HEK293T (cell line): ENCODE measurements at regions not wholly inside any gene's neighbourhood (a gene's known extent, or its start where the extent isn't known, plus 50 kb on each side); places are given as distances from the start of the nearest gene placed in this dataset.

ENCODE experiments used
- ARNT ChIP-seq: fragments of 450-650 bp; IDR thresholded peaks from 2 replicates; pipeline ENCODE4 v1.6.1; 2017; ENCODE audit warnings: mild to moderate bottlenecking
- BHLHE40 ChIP-seq: fragments of 450-650 bp; IDR thresholded peaks from 2 replicates; pipeline ENCODE4 v1.6.1; 2016; ENCODE audit warnings: mild to moderate bottlenecking, moderate library complexity, borderline replicate concordance
- CTBP1 ChIP-seq: fragments of 450-650 bp; IDR thresholded peaks from 2 replicates; pipeline ENCODE4 v1.6.1; 2016; ENCODE audit warnings: borderline replicate concordance
- ELF4 ChIP-seq: fragments of 450-650 bp; IDR thresholded peaks from 2 replicates; pipeline ENCODE4 v1.6.1; 2017; ENCODE audit warnings: antibody characterized with exemption
- FOXA1 ChIP-seq: fragments of 450-650 bp; IDR thresholded peaks from 2 replicates; pipeline ENCODE4 v1.6.1; 2016; ENCODE audit warnings: mild to moderate bottlenecking
- FOXK2 ChIP-seq: fragments of 450-650 bp; IDR thresholded peaks from 2 replicates; pipeline ENCODE4 v1.6.1; 2016; ENCODE audit warnings: mild to moderate bottlenecking
- L3MBTL2 ChIP-seq: fragments of 450-650 bp; conservative IDR thresholded peaks from 2 replicates; pipeline ENCODE4 v1.6.1; 2016; ENCODE audit warnings: mild to moderate bottlenecking
- LEF1 ChIP-seq: fragments of 450-650 bp; IDR thresholded peaks from 2 replicates; pipeline ENCODE4 v1.6.1; 2017; ENCODE audit warnings: mild to moderate bottlenecking, borderline replicate concordance
- NFRKB ChIP-seq: fragments of 450-650 bp; IDR thresholded peaks from 2 replicates; pipeline ENCODE4 v1.6.1; 2016; ENCODE audit warnings: mild to moderate bottlenecking, moderate library complexity
- PKNOX1 ChIP-seq: fragments of 450-650 bp; IDR thresholded peaks from 2 replicates; pipeline ENCODE4 v1.6.1; 2016
- SP1 ChIP-seq: fragments of 450-650 bp; IDR thresholded peaks from 2 replicates; pipeline ENCODE4 v1.6.1; 2017
- SUZ12 ChIP-seq: fragments of 450-650 bp; IDR thresholded peaks from 2 replicates; pipeline ENCODE4 v1.6.1; 2016; ENCODE audit warnings: mild to moderate bottlenecking
- TARDBP ChIP-seq: fragments of 450-650 bp; IDR thresholded peaks from 2 replicates; pipeline ENCODE4 v1.6.1; 2016
- ZNF384 ChIP-seq: fragments of 450-650 bp; IDR thresholded peaks from 2 replicates; pipeline ENCODE4 v1.6.1; 2016

- TF ChIP-seq TARDBP (no peak), NFRKB (no peak), SUZ12 (no peak), SP1 (no peak), L3MBTL2 (no peak), BHLHE40 (no peak), LEF1 (no peak), FOXK2 (no peak), CTBP1 (no peak), FOXA1 (no peak), ZNF384 (no peak), ARNT (no peak), PKNOX1 (no peak), ELF4 (no peak)
These were observed 58.6 kb upstream of the RNF144B start for GRCh38 chr6:18328540-18328939.
